HFF-Myc (cell line): ENCODE measurements at regions not wholly inside any gene's neighbourhood (a gene's known extent, or its start where the extent isn't known, plus 50 kb on each side); places are given as distances from the start of the nearest gene placed in this dataset.
"Not testable (repeated sequence)": the region's sequence is repeated elsewhere in the genome, so short reads cannot be mapped to it uniquely, and the experiment has no call there.

Experiments
- DNase-seq: peaks from one replicate; pipeline ENCODE4 v3.0.0-alpha.2; 2011; ENCODE audit warnings: low read depth; ENCODE audit errors: extremely low read depth
- H3K4me3 ChIP-seq: replicated peaks from 2 replicates; pipeline ENCODE4 v1.5.1; 2011; ENCODE audit warnings: low read depth, mild to moderate bottlenecking, control low read depth, low read length
- CTCF ChIP-seq: IDR thresholded peaks from 2 replicates; pipeline ENCODE4 v1.5.1; 2012; ENCODE audit warnings: mild to moderate bottlenecking, low read depth, low read length, control low read depth; ENCODE audit errors: missing control alignments

GRCh38 chr14:27660683-27661082, 1062.8 kb upstream of the NOVA1 start:
- H3K4me3 ChIP-seq, result no peak overlapping the region
- TF ChIP-seq CTCF, result no peak
- no peak for DNase-seq

GRCh38 chr14:27668531-27668930, 1070.7 kb upstream of the NOVA1 start:
- TF ChIP-seq CTCF, result no peak
- DNase-seq, result no peak
- H3K4me3 ChIP-seq, result no peak overlapping the region

GRCh38 chr14:27672047-27672446, 1074.2 kb upstream of the NOVA1 start:
- no peak for TF ChIP-seq CTCF
- no peak overlapping the region for H3K4me3 ChIP-seq
- DNase-seq, result no peak

- not testable (repeated sequence) for DNase-seq, H3K4me3 ChIP-seq
These were observed 1075.2 kb upstream of the NOVA1 start for GRCh38 chr14:27672811-27673737.

GRCh38 chr14:27686137-27686536, 1080.5 kb upstream of the FOXG1 start:
- DNase-seq, result no peak
- H3K4me3 ChIP-seq, result no peak overlapping the region
- no peak for TF ChIP-seq CTCF

GRCh38 chr14:27688841-27689444, 1077.6 kb upstream of the FOXG1 start:
- no peak for TF ChIP-seq CTCF
- no peak overlapping the region for H3K4me3 ChIP-seq
- no peak for DNase-seq

- DNase-seq, result no peak
- no peak for TF ChIP-seq CTCF
- H3K4me3 ChIP-seq, result no peak overlapping the region
These were observed 1054.2 kb upstream of the FOXG1 start for GRCh38 chr14:27712364-27712763.
